ENCODE measurements at regions not wholly inside any gene's neighbourhood (a gene's known extent, or its start where the extent isn't known, plus 50 kb on each side); places are given as distances from the start of the nearest gene placed in this dataset.

DNA sequence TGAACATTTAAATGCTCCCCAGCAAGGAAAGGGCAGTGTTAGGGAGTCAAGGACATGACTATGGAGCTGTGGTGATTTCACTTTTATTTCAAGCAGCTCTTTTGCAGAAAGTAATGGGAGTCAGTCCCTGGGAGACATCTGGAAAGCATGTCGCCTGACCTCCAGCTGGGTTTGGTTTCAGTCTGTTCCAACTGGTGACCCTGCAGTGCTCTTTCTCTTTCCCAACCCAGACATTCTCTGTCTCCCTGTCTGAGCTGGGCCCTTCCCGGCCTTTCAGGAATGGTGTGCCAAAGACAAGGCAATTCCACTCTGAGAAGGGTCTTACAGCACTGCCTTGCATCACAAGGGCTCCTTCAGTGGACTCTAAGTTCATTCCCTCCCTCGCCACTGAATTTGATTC, 323.2 kb downstream of the OSR1 start:
- Histone ChIP-seq H3K9me3 (ENCODE audit: control insufficient read depth, insufficient read depth, low read depth, low read length) (no peaks in the 10 kb centered on the region), H3K36me3 (ENCODE audit: control insufficient read depth in 2 of 2, insufficient read depth in 1 of 2, low read length in 2 of 2) (no peaks in the 10 kb centered on the region), H3K4me3 (ENCODE audit: low read depth, low read length) (no peak overlapping the region), H3K27ac (ENCODE audit: extremely low read depth, low read depth, low read length) (no peak overlapping the region), H3K4me1 (ENCODE audit: control insufficient read depth, insufficient read depth, low read length) (no peaks in the 10 kb centered on the region; the same call in 1 of the 2 replicates)
- TF ChIP-seq GLIS1 (tag by site-specific recombination; IDR thresholded peaks at IDR 0.05) = peak; percentile 38
- no peak for TF ChIP-seq ZNF629 (tag by site-specific recombination; IDR thresholded peaks at IDR 0.05)
- CTCF ChIA-PET = interaction anchor here (1.5 kb wide), 1 partner anchor 285 kb away, joined by 3 read pairs; no protein-coding TSS in a partner anchor
- POLR2A ChIA-PET = no interaction called here

DNA sequence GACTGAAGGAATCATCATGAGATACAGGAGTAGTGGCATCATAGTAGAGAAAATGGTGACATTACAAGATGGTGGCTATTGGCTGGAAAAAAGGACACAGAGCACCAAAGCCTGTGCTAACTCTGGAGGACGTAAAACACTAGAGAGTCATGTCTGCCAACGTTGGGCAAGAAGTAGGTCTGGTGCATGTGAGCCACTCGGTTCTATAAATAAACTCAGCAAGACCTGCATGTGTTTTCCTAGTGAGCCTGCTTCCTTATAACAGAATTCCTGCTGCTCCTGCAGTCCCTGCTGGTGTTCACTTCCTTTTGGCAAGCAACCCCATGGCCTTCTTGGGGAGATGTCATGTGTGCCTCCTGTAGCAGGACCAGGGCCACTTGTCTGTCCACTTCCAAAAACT, 325.2 kb downstream of the OSR1 start:
- ChIA-PET POLR2A (no interaction called here), CTCF (no interaction called here)
- Histone ChIP-seq H3K9me3 (ENCODE audit: control insufficient read depth, insufficient read depth, low read depth, low read length) (no peaks in the 10 kb centered on the region), H3K4me1 (ENCODE audit: control insufficient read depth, insufficient read depth, low read length) (no peaks in the 10 kb centered on the region; the same call in 1 of the 2 replicates), H3K4me3 (ENCODE audit: low read depth, low read length) (no peak overlapping the region), H3K27ac (ENCODE audit: extremely low read depth, low read depth, low read length) (no peak overlapping the region), H3K36me3 (ENCODE audit: control insufficient read depth in 2 of 2, insufficient read depth in 1 of 2, low read length in 2 of 2) (no peaks in the 10 kb centered on the region)
- TF ChIP-seq ZNF211 (tag by site-specific recombination; IDR thresholded peaks at IDR 0.05; ENCODE audit: low read depth) = no peak
- TF ChIP-seq ZNF324 (tag by site-specific recombination; IDR thresholded peaks at IDR 0.05) = no peak
- TF ChIP-seq ZNF10 (tag by site-specific recombination; IDR thresholded peaks at IDR 0.05) = no peak
- no peak for TF ChIP-seq ZNF354C (tag by site-specific recombination; IDR thresholded peaks at IDR 0.05; ENCODE audit: borderline replicate concordance, low read depth)
- TF ChIP-seq ZNF473 (tag by site-specific recombination; IDR thresholded peaks at IDR 0.05) = no peak
- TF ChIP-seq ZNF555 (tag by site-specific recombination; conservative IDR thresholded peaks at IDR 0.05) = no peak
- no peak for TF ChIP-seq OSR2 (tag by site-specific recombination; IDR thresholded peaks at IDR 0.05)
- no peak for TF ChIP-seq ZNF24 (tag by site-specific recombination; IDR thresholded peaks at IDR 0.05)
- no peak for TF ChIP-seq ZNF654 (tag by site-specific recombination; IDR thresholded peaks at IDR 0.05; ENCODE audit: low read depth)
- no peak for TF ChIP-seq ZNF398 (tag by site-specific recombination; IDR thresholded peaks at IDR 0.05)
- TF ChIP-seq ZNF549 (tag by site-specific recombination; IDR thresholded peaks at IDR 0.05) = no peak
- no peak for TF ChIP-seq ZNF529 (tag by site-specific recombination; IDR thresholded peaks at IDR 0.05; ENCODE audit: insufficient replicate concordance)
- no peak for TF ChIP-seq ZBTB17 (tag by site-specific recombination; IDR thresholded peaks at IDR 0.05)
- TF ChIP-seq, protein P1, sequence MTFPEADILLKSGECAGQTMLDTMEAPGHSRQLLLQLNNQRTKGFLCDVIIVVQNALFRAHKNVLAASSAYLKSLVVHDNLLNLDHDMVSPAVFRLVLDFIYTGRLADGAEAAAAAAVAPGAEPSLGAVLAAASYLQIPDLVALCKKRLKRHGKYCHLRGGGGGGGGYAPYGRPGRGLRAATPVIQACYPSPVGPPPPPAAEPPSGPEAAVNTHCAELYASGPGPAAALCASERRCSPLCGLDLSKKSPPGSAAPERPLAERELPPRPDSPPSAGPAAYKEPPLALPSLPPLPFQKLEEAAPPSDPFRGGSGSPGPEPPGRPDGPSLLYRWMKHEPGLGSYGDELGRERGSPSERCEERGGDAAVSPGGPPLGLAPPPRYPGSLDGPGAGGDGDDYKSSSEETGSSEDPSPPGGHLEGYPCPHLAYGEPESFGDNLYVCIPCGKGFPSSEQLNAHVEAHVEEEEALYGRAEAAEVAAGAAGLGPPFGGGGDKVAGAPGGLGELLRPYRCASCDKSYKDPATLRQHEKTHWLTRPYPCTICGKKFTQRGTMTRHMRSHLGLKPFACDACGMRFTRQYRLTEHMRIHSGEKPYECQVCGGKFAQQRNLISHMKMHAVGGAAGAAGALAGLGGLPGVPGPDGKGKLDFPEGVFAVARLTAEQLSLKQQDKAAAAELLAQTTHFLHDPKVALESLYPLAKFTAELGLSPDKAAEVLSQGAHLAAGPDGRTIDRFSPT (tag by site-specific recombination; IDR thresholded peaks at IDR 0.05) = no peak
- TF ChIP-seq MYNN (tag by site-specific recombination; IDR thresholded peaks at IDR 0.05; ENCODE audit: borderline replicate concordance) = no peak
- no peak for TF ChIP-seq ZNF768 (tag by site-specific recombination; IDR thresholded peaks at IDR 0.05)
- no peak for TF ChIP-seq ZFP41 (tag by site-specific recombination; IDR thresholded peaks at IDR 0.05; ENCODE audit: borderline replicate concordance)

DNA sequence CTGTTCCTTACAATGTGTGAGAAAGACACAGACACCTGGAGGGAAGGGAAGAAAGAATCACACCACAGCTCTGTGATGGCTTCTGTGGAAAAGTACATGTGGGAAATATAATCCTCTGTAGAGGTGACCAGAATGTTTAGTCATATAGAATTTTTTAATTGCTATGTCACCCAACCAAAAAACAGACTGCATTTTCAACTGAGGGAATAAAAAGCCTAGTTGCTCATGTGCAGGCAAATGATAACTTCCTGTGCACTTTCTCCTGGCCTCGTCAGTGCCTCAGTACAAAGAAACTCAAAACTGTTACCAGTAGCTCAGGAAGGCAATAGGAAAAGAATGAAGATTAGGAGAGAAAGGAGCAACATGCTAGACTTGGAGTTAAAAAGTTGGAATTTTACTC, 326.8 kb downstream of the OSR1 start:
- Histone ChIP-seq H3K27ac (ENCODE audit: extremely low read depth, low read depth, low read length) (no peak overlapping the region), H3K9me3 (ENCODE audit: control insufficient read depth, insufficient read depth, low read depth, low read length) (no peaks in the 10 kb centered on the region), H3K4me3 (ENCODE audit: low read depth, low read length) (no peak overlapping the region), H3K4me1 (ENCODE audit: control insufficient read depth, insufficient read depth, low read length) (no peaks in the 10 kb centered on the region), H3K36me3 (ENCODE audit: control insufficient read depth in 2 of 2, insufficient read depth in 1 of 2, low read length in 2 of 2) (no peaks in the 10 kb centered on the region)
- CTCF ChIA-PET = no interaction called here
- POLR2A ChIA-PET = no interaction called here
- TF ChIP-seq, protein P2, sequence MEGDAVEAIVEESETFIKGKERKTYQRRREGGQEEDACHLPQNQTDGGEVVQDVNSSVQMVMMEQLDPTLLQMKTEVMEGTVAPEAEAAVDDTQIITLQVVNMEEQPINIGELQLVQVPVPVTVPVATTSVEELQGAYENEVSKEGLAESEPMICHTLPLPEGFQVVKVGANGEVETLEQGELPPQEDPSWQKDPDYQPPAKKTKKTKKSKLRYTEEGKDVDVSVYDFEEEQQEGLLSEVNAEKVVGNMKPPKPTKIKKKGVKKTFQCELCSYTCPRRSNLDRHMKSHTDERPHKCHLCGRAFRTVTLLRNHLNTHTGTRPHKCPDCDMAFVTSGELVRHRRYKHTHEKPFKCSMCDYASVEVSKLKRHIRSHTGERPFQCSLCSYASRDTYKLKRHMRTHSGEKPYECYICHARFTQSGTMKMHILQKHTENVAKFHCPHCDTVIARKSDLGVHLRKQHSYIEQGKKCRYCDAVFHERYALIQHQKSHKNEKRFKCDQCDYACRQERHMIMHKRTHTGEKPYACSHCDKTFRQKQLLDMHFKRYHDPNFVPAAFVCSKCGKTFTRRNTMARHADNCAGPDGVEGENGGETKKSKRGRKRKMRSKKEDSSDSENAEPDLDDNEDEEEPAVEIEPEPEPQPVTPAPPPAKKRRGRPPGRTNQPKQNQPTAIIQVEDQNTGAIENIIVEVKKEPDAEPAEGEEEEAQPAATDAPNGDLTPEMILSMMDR (tag by site-specific recombination; IDR thresholded peaks at IDR 0.05) = no peak

Measured in HEK293 (cell line).